HG03460 (cell line): ENCODE measurements at regions not wholly inside any gene's neighbourhood (a gene's known extent, or its start where the extent isn't known, plus 50 kb on each side); places are given as distances from the start of the nearest gene placed in this dataset.
"Not testable (repeated sequence)": the region's sequence is repeated elsewhere in the genome, so short reads cannot be mapped to it uniquely, and the experiment has no call there.

Experiments used
- ATAC-seq: cut with Tn5 transposase; IDR thresholded peaks from one replicate; pipeline ENCODE4 v1.9.1; 2021; ENCODE audit not compliant: unreplicated experiment

GRCh38 chr4:130896920-130897319 lies 1801.0 kb downstream of the C4orf33 start:
- no peak for ATAC-seq

GRCh38 chr4:130901321-130901720 lies 1805.4 kb downstream of the C4orf33 start:
- no peak for ATAC-seq

GRCh38 chr4:130922955-130923354 lies 1827.0 kb downstream of the C4orf33 start:
- ATAC-seq, result no peak

- ATAC-seq, result no peak
Measured at GRCh38 chr4:130955520-130955919, 1859.6 kb downstream of the C4orf33 start.

- no peak for ATAC-seq
Measured at GRCh38 chr4:130985371-130985770, 1889.4 kb downstream of the C4orf33 start.

- ATAC-seq, result no peak
Measured at GRCh38 chr4:130995988-130996387, 1900.0 kb downstream of the C4orf33 start.

GRCh38 chr4:131001371-131001770 lies 1905.4 kb downstream of the C4orf33 start:
- no peak for ATAC-seq

- no peak for ATAC-seq
Measured at GRCh38 chr4:131002132-131002531, 1906.2 kb downstream of the C4orf33 start.

GRCh38 chr4:131006388-131006787 lies 1910.4 kb downstream of the C4orf33 start:
- no peak for ATAC-seq

GRCh38 chr4:131011961-131012360 lies 1916.0 kb downstream of the C4orf33 start:
- ATAC-seq, result not testable (repeated sequence)

GRCh38 chr4:131013226-131013625 lies 1917.3 kb downstream of the C4orf33 start:
- no peak for ATAC-seq

- no peak for ATAC-seq
Measured at GRCh38 chr4:131026771-131027170, 1930.8 kb downstream of the C4orf33 start.

- no peak for ATAC-seq
Measured at GRCh38 chr4:131044368-131044767, 1948.4 kb downstream of the C4orf33 start.

GRCh38 chr4:131046821-131047220 lies 1950.9 kb downstream of the C4orf33 start:
- no peak for ATAC-seq

- no peak for ATAC-seq
Measured at GRCh38 chr4:131052646-131053045, 1956.7 kb downstream of the C4orf33 start.

GRCh38 chr4:131054489-131055019 lies 1958.6 kb downstream of the C4orf33 start:
- ATAC-seq, result no peak

GRCh38 chr4:131061734-131062133 lies 1965.8 kb downstream of the C4orf33 start:
- ATAC-seq, result no peak

GRCh38 chr4:131063878-131064277 lies 1967.9 kb downstream of the C4orf33 start:
- ATAC-seq, result no peak

GRCh38 chr4:131081069-131081468 lies 1985.1 kb downstream of the C4orf33 start:
- no peak for ATAC-seq

- no peak for ATAC-seq
Measured at GRCh38 chr4:131084997-131085396, 1989.0 kb downstream of the C4orf33 start.

GRCh38 chr4:131091896-131092295 lies 1995.9 kb downstream of the C4orf33 start:
- ATAC-seq, result no peak

GRCh38 chr4:131093303-131093702 lies 1997.4 kb downstream of the C4orf33 start:
- no peak for ATAC-seq

- ATAC-seq, result no peak
Measured at GRCh38 chr4:131098976-131099375, 2003.0 kb downstream of the C4orf33 start.
